ELR (cell line): ENCODE measurements at regions not wholly inside any gene's neighbourhood (a gene's known extent, or its start where the extent isn't known, plus 50 kb on each side); places are given as distances from the start of the nearest gene placed in this dataset.
"Not testable (repeated sequence)": the region's sequence is repeated elsewhere in the genome, so short reads cannot be mapped to it uniquely, and the experiment has no call there.

Experiments used
- DNase-seq: peaks from one replicate; pipeline ENCODE4 v3.0.0-alpha.2; 2015; ENCODE audit warnings: low read depth

DNA sequence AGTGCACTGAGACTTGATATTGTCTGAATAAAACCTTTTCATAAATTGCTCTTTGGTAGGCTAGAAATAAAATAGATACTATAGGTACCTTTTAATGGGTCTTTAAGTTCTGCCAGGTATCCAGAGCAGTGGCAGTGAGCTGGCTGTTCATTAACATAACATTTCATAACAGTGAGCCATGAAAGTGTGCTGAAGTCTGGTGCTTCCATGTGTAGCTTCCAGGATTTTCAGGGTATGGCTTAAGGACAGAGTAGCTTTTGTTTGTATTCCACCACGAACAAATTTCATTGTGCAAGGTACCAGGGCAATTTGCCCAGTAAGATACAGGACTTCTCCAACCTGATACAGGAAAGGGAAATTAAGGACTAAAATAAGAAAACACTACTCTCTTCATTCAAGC is 124.7 kb upstream of the NANOGP8 start:
- DNase-seq: no peak

GRCh38 chr15:35208353-35208752 is 123.3 kb upstream of the NANOGP8 start:
- no peak for DNase-seq

DNA sequence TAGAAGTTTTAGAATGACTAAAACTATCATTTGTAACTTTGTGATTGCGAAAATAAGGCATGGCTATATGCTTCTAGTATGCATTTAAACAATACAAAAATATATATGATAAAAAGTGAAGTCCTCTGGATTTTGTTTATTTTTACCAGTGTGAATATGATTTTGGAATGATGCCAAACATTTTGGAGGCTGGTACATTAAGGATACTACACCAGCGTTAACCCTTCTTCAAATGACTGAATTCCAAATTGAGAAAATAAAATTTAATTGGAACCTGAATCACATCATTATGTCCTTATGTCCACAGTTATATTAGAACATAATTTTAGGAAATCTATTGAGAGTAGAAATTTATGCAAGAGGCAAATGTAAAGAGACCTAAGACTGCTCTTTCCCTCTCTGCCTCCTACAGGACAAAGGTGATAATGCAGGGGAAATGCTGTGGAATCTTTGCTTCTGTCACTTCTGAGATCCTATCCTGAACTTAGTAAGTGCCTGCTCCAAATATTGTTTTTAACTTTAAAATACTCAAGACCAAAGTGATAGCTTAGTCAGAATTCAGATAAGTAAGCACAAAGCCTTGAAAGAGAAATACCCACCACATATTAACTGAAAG is 121.1 kb upstream of the NANOGP8 start:
- DNase-seq: peak; percentile 41

DNA sequence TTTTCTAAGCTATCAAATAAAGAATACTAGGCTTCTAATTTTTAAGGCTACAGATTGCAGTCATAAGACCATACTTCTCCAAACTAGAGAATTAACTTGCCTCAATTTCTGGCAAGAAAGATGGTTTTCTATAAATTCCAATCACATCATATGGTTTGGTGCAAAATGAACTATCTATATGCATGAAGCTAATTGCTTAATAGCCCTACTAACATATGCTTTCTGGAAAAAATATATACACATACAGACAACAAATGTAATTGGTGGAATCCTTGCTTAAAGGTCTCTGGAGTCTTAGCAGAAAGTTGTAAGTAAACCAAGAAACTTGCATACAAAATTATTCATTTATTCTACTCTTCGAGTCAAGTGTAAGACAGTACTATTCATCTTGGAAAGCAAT is 113.1 kb upstream of the NANOGP8 start:
- DNase-seq: no peak

- DNase-seq: no peak
Observed at GRCh38 chr15:35197754-35198153, 112.7 kb upstream of the NANOGP8 start.

DNA sequence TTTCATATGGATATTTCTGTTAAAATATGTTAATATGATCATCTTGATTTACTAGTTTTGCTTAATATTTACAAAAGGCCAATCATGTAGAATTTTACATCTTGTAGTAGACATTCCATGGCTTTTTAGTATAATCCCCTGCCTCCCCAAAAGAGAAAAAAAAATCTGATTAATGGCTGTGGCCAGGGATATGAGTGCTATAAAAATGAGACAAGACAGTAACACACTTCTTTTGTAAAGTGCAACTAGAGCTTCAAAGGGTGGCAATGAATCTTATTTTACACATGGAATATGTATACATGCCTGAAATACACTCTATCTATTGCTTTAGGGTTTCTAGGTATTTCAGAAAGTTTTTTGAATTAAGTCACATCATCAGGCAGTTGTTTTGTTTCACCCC is 112.2 kb upstream of the NANOGP8 start:
- DNase-seq: no peak

DNA sequence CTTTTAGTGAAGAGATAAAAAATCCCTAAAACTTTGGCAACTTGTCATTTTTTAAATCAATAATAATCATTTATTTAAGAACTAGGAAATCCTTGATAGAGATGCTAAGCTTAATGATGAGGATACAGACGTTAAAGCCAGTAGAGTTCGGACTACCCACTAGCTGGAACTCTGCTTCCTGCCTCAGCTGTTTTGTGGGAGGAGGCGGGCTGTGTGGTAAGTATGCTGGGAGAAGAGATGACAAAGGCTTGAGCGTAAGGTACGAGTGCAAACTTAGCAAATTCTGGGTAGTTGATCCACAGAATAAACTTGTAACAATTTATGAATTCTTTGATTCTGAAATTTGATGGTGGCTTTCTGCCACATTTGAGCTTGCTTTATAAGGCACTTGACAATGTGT is 111.2 kb upstream of the NANOGP8 start:
- DNase-seq: no peak

DNA sequence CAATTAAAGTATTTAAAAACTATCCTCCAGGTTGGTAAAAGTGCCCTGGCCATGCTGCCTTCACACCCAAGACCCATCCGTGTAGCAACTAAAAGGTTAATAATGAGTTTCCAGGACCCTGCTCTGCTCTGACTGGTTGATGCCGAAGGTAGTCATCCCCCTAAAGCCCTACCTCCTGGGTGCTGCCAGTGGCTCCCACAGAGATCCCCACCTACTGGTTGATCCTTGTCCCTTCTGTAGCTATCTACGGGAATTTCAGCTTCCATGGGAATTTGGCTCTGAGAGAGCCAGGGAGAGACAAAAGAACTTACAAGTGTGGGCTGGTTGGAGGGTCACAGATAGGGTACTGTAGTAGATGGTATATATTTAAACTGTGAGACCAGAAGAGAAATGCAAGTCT is 110.6 kb upstream of the NANOGP8 start:
- peak; percentile 2 for DNase-seq

- no peak for DNase-seq
Observed at GRCh38 chr15:35195031-35195430, 109.9 kb upstream of the NANOGP8 start.

DNA sequence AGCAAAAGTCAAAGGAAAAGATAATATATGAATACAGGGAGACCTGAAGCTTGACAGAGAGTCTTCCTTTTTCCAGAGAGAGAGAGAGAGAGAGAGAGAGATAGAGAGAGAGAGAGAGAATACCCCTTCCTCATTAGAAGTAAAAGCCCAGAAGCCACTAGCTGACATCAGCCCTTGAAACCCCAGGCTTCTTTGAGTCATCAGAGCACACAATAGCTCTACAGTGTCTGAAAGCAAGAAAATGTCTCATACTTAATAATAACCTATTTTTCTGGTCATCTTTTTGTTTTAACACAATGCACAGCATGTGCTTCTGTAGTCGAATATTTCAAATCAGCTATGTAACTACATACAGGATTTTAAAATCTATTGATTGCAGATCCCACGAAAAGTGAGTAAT is 109.2 kb upstream of the NANOGP8 start:
- DNase-seq: peak; percentile 26

- DNase-seq: no peak
Observed at GRCh38 chr15:35191783-35192182, 106.7 kb upstream of the NANOGP8 start.

GRCh38 chr15:35186346-35186745 is 101.3 kb upstream of the NANOGP8 start:
- DNase-seq: no peak

- DNase-seq: no peak
Observed at GRCh38 chr15:35184646-35185045, 99.6 kb upstream of the NANOGP8 start.

GRCh38 chr15:35182841-35183479 is 97.9 kb upstream of the NANOGP8 start:
- DNase-seq: no peak

- DNase-seq: peak; percentile 52
Observed at GRCh38 chr15:35181538-35181937, 96.4 kb upstream of the NANOGP8 start.

DNA sequence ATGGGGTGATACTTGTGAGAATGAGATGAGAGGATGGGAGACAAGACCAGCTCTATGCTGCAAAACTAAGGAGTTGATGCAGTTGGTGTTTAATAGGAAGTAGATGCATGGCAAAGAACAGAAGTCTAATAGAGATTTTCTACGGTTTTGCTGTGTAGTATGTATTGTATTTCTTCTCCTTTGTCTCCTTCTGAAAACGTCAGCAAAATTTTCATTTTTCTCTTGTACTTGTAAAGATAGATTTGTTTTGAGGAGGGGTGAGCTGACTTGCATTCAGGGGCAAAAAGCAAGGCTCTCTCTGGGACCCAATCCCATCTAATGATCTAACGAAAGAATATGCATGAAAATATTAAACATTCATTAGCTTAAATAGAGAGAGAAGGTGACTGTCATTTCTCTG is 94.6 kb upstream of the NANOGP8 start:
- DNase-seq: no peak

DNA sequence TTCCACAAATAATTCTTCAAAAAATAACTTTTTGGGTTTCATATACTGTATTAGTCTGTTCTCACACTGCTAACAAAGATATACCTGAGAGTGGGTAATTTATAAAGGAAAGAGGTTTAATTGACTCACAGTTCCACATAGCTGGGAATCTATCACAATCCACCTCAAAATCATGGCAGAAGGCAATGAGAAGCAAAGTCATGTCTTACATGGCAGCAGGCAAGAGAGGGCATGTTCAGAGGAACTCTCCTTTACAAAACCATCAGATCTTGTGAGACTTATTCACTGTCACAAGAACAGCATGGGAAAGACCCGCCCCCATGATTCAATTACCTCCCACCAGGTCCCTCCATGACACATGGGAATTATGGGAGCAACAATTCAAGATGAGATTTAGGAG is 93.1 kb upstream of the NANOGP8 start:
- DNase-seq: not testable (repeated sequence)

GRCh38 chr15:35174948-35175347 is 89.9 kb upstream of the NANOGP8 start:
- DNase-seq: no peak

- DNase-seq: peak; percentile 34
Observed at GRCh38 chr15:35173444-35174118, 88.5 kb upstream of the NANOGP8 start.

DNA sequence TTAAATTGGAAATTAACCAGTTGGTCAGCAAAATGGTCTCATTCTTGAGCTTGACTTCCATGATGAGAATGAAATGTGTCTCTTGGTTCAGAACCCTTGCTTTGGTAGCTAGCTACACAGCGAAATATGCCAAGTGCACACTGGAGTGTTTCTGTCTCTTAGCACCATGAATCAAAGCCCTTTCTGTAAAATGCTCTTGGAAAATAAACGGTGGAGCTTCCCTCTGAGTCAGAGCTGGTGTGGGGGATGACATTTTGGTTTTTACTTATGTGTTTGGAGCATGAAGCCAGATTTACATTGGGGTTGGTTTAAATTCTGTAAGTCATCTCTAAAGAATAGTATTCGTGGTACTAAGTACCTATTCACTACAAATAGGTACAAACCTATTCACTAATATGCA is 85.1 kb upstream of the NANOGP8 start:
- DNase-seq: peak; percentile 9

- peak; percentile 82 for DNase-seq
Observed at GRCh38 chr15:35168464-35168863, 83.4 kb upstream of the NANOGP8 start.

DNA sequence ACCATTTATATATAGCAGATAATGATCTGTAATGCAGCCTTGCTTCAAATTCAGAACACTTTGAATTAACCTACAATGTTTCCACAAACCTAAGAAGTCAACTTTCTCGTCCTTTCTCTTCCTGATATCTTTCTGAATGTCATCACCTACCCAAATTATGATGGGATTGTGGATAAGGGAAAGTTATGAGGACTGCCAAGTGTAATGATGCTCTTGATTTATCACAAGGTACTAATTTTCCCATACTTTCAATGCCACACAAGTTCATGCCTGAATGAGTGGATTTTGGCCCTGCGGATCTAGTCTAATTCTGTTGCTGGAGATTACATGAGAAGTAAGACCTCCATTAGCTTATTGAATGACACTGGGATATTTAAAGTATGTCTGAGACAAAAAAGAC is 82.6 kb upstream of the NANOGP8 start:
- DNase-seq: no peak

DNA sequence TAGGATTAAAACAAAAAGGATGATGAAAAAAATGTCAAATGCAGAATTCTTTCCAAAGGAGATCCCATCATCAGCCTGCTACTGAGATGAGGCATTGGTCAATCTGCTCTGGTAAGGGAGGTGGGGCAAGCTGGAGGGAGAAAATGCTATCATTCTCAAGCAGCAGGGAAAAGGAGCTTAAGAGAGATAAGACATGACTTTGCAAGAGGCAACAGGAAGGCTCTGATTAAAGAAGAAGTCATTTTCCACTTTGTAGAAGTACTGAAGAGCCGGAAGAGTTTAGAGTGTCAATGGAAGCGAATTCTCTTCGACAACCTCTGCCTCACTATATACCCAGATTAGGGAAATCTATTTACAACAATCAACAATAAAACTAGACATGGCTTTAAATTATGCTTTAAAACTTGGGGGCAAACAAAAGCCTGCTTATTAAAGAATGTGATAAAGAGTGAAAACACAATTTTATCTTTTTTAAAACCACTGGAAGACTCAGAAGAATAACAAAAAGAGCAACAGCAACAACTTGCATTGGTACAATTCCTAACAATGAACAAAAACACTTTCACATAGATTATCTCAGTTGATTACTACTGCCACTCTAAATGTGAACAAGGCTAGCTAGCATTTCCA is 81.8 kb upstream of the NANOGP8 start:
- no peak for DNase-seq
